Right renal cortex interstitium (tissue), 3 donors: ENCODE measurements at regions not wholly inside any gene's neighbourhood (a gene's known extent, or its start where the extent isn't known, plus 50 kb on each side); places are given as distances from the start of the nearest gene placed in this dataset.

ENCODE experiments used
- DNase-seq, 3 donors: peaks; one replicate each; pipeline ENCODE4 v3.0.0-alpha.2; 2013; ENCODE audit warnings: low read depth in 3 of 3, low spot score in 2 of 3

DNA sequence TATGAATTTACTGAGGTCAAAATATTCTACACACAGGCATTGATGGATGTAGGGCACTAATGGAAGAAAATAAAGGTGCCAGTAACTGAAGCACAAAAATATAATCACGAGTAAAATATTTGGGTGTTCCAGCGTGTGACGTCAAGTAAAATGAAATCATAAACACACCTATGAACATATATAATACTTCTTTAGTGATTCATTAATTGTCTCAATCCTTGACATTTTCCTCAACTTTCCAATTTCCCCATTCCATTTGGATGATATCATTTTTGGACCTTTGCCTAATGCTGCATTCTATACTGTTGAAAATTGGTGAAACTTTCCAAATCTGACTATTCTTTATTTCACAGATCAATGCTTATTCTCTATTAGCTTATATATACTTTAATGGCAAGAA lies 649.3 kb downstream of the GALC start:
- DNase-seq, result no peak

DNA sequence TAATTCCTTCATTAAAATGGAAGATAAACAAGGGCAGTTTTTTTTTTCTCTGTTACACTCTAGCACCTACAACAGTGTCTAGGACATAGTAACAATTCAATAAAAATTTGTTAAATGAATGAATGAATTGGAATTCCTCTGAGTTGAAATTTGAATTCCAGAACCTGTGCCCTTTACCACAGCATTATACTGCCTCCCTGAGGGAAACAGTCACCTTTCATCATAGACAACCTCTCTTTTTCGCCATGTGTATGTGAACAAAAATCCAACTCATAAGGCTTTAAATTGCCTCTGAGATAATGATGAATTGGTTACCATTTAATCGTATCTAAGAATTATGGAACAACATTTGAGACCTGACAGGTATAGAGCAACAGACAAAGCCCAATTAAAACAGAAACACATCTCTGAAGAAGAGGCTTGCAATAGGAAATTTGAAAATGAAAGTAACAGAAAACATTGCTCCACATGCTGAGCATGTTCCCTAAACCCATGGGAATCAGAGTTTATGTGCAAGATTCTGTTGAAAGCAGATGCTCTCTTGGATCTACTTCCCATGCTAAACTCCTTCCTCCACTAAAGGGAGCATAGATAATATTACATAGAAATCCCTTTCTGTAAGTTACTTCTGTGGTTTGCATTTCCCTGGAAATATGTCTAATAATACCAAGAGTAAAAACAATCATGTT lies 657.8 kb downstream of the GALC start:
- no peak for DNase-seq

GRCh38 chr14:87331991-87332390 lies 661.0 kb downstream of the GALC start:
- no peak for DNase-seq

GRCh38 chr14:87325741-87326140 lies 667.2 kb downstream of the GALC start:
- DNase-seq, result no peak

DNA sequence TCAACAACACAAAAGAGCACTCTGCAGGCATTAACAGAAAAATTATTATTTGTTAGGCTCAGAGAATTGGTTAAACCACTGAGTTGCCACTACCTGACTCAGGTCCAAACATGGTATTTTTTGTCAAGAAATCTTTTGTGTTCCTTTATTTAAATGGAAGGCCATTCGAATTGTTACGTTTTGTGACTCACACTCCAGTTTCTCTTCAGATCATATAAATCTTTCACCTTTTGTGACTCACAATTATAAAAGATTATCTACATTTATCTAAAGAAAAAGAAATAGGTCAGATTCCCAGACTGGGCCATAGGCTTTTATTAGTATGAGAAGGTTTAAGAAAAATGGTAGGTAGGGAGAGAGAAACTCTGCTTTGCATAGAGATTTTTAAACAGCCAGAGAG lies 669.8 kb downstream of the GALC start:
- no peak for DNase-seq

- no peak for DNase-seq
These were observed 671.4 kb downstream of the GALC start for GRCh38 chr14:87321548-87321947.

- DNase-seq, result no peak
These were observed 680.1 kb downstream of the GALC start for GRCh38 chr14:87312894-87313205.

DNA sequence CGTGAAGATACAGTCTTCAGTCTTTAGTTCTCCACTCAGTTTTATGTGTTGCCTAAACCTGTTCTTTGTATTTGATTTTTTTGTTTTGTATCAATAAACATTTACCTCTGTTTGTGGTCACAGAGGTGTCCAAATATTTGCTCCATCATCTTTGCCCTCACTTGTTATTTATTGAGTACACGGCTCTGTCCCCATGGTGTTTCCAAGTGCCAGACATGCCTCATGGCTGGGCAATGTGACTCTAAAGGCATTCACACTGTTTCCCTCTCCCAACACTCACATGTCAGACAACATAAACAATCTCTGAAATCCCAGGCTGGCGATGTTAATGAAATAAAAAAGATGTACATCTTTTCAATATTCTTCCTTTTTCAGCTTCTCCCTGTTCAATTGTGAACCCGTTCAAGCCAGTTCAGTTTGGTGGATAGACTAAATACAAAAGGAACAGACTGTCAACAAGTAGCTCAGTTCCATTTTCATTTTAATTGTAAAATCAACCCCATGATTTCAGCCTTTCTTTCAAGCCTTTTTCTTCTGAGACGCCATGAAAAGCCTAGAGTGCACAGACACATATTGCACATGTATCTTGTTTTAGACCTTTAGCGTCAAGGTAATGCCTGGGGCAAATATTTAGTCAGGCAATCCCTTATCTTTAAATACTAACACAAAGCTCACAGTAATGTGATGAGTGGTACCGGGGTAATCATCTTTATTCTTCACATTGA lies 680.7 kb downstream of the GALC start:
- DNase-seq, result no peak

GRCh38 chr14:87309557-87309956 lies 683.4 kb downstream of the GALC start:
- no peak for DNase-seq

- no peak for DNase-seq
These were observed 686.4 kb downstream of the GALC start for GRCh38 chr14:87306409-87307168.

DNA sequence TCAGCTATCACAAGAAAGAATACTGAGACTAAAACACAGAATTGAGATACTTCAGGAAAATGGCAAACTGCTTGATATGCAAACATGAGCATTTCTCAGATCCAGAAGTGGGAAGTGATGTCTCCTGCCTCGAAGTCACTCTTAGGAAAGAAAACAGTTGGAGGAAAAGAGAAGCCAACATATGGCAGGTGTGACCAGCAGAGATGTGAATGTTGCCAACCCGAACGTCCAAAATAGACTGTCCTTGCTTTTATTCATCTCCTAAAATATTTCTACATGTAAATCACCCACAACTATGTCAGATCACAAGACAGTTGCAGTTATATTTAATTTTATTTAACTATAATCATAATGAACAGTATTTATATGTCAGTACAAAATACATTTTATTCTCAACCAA lies 687.6 kb downstream of the GALC start:
- DNase-seq, result no peak

DNA sequence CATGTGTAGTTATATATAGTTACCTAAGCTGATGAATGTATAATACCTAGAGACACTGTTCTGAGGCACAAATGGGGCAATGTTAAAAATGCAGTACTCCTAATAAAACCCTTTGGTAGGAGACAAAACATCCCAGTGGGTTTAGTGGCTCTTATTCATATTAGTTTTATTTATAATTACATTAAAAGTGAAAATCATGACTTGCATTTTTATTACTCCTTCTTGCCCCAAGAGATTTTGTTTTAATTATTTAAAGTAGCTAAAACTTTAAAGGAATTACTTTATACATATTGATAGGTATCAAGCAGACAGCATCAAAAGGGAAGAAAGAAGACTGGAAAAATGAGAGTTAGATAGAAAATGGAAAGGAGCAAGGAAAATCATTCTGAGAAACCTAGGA lies 688.6 kb downstream of the GALC start:
- no peak for DNase-seq

GRCh38 chr14:87286826-87287225 lies 706.2 kb downstream of the GALC start:
- no peak for DNase-seq

DNA sequence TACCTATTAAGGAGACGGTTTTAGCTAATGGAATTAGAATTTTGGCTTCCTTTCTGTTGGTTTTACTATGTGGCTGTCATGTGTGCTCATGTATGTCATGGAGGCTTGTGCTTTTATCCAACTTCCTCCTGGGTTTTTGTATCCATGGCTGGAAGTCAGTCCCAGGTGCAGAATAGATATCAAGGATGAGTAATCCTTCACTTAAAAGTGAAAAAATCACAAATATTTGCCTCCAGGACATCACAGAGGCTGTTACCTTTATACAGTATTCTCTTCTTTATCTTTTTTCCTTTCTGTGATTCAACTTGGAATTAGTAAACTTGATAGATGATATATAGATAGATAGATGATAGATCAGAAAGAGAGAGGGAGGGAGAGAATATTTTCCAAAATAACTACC lies 706.8 kb downstream of the GALC start:
- DNase-seq, result no peak

DNA sequence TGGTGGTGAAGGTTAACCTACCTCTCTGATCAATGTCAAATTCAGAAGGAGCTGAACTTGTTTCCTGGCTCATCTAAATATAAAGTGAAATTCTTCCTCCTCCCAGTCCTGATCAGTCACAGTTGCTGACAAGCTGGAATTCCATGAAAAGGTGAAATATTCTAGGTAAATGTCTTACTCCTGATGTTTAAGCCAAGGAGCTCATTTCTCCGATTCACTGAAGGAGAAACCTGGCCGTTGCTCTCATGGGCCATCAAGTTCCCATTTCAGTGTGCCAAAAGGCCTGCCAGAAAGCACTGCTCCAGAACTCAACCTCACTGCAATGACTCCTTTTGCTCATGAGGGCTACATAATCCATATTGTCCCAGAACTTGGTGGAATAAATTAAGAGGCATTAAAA lies 707.5 kb downstream of the GALC start:
- DNase-seq, result no peak

- DNase-seq, result no peak
These were observed 709.4 kb downstream of the GALC start for GRCh38 chr14:87283547-87283946.

DNA sequence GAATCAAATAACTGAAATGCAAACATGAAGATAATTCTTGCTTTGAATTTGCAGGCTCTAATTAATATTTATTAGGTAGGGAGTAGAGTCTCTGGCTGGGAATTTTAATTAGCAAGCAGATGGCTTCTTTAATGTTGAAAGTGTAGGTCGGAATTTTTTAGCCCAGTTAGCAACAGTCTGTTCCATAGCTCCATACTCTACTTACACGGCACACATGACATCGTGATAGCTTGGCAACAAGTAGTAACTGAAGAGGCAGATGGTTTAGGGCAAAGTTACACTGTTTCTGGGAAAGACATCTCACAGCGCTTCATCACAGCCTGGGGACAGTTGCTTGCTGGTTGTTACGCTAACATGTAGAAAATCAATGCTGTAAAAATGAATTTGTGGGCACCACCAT lies 710.7 kb downstream of the GALC start:
- no peak for DNase-seq

DNA sequence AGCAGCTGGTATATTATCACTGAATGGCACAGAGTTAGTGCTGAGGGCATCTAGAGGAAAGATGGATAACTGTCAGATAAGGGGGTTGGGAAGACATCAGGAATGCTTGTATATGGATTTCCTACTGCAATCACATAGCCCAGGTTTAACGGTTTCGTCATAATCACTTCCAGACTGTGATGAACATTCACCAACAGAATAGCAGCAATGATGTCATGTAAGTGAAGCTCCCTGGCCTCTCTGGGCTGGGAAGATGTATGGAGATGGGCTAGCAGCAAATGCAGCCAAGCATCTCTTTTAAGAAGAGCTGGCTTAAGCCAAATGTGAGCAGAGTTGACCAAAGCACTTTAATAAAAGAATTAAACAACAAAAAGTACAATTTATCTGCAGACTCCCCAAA lies 714.6 kb downstream of the GALC start:
- no peak for DNase-seq

- DNase-seq, result no peak
These were observed 721.7 kb downstream of the GALC start for GRCh38 chr14:87271331-87271730.

- DNase-seq, result no peak
These were observed 724.0 kb downstream of the GALC start for GRCh38 chr14:87268997-87269396.

DNA sequence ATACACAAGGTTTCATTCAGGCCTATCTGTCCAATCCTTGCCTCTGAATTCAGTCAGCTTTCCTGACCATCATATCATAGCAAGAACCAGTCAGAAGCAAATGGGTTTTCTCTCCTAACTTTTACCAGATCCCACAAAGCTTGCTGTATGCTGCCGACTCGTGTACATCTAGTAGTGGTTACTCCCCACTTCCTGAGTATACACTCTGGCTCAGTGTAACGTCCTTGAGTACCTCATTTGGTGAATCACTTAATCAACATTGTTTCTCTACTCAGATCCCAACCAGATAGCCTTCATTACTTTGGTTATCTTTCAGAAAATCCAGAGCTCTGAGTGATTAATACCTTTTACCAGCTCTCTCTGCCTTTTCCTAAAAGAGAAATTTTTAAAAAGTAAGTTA lies 728.2 kb downstream of the GALC start:
- no peak for DNase-seq

DNA sequence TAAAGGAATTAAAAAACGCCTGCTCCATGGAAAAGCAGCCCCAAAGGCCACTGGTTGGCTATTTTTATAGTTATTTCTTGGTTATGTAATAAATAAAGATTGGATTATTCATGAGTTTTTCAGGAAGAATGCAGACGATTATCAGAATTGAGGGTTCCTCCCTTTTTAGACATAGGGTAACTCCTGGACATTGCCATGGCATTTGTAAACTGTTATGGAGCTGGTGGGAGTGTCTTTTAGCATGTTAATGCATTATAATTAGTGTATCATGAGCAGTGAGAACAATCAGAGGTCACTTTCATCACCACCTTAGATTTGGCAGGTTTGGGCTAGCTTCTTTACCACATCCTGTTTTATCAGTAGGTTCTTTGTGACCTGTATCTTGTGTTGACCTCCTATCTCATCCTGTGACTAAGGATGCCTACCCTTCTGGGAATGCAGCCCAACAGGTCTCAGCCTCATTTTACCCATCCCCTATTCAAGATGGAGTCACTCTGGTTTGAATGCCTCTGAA lies 728.7 kb downstream of the GALC start:
- DNase-seq, result no peak
